GM18511 (cell line): ENCODE measurements at regions not wholly inside any gene's neighbourhood (a gene's known extent, or its start where the extent isn't known, plus 50 kb on each side); places are given as distances from the start of the nearest gene placed in this dataset.
"Not testable (repeated sequence)": the region's sequence is repeated elsewhere in the genome, so short reads cannot be mapped to it uniquely, and the experiment has no call there.

Experiments used
- ATAC-seq: cut with Tn5 transposase; IDR thresholded peaks from one replicate; pipeline ENCODE4 v1.9.1; 2021; ENCODE audit warnings: mild to moderate bottlenecking, moderate library complexity; ENCODE audit not compliant: unreplicated experiment

DNA sequence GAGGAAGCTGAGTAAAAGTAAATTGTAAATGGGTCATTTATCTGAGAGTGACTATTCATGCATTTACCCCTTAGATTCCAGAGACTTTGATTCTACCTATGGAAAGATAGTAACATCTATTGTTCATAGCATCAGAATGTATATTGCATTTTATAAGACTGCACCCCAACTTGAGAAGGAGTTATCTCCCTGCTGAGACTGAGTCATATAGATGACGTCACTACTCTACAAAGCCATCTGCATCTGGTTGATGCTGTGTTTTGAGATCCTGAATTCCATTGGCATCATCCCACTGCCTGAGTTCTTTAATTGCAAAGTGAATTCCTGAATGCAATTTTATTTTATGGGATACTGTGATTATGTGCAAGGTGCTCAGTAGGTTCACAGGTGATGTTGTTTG, 444.0 kb upstream of the SLC35B3 start:
- no peak for ATAC-seq

DNA sequence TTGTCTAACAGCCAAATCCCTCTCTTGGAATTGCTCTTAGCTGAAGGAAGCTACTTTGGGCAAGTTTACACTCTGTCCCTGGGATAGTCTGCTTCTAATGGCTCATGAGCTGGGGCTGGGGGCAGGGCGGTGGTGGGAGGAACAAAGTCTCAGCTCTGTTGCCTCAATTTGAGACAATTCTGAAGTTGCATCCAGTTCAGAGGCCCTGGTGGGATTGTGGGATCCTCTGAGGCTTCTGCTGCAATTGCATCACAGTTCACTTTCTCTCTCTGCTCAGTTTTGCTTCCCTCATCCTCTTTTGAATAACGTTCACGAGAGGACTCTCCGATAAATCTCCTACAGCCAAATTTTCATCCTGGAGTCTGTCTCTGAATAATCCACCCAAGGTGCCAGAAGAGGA, 440.6 kb upstream of the SLC35B3 start:
- ATAC-seq: no peak

DNA sequence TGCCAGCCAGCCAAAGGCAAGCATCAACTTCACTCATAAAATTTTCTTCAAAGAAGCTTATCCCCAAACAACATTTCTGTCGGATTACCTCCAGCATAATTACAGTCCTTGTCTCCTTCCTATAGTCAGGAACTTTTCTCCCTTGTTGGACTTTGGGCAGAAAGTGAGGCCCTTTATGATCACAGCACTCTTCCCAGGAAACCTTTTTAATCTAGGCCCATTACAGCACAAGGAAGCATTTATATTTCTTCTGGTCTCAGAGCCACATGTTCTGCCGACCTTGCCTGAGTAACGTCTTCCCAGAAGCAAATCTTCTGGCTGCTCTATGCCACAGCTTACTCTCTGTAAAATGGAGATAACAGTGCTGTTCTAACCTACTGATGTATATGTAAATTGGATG, 437.2 kb upstream of the SLC35B3 start:
- ATAC-seq: no peak

DNA sequence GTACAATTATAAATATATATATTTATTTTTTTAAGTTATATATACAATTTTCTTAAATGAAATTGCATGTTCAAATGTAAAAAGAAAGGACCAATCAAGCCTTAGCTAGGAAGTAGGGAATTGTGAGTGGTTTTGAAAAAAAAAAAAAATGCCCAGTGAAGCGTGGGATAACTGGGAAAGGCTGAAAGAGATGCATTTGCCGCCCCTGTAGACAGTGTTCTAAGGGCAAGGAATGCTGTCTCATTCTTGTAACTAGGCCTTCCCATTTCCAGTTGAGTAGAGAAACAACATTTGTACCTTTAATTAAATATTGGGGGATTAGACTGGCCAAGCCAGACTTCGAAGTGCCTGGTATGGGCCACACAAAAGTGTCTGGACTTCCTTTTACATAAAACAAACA, 430.1 kb upstream of the SLC35B3 start:
- no peak for ATAC-seq

DNA sequence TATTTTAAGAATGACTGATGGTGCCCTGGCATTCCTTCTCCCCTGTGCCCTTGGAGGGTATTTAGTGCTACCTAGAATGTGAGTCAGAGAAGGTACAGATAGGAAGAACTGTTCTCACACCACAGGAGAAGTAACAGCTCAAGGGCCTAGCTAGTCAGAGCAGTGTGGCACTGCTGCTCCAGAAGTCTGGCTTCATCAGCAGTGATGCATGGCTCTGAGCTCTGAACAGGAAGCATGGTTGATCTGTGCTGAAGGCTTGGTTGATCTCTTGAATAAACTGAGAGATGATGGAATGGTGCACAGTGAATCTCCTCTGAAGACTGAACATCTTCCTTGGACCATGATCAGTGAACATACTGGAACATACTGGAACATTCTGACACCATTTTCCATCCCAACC, 425.3 kb upstream of the SLC35B3 start:
- no peak for ATAC-seq

DNA sequence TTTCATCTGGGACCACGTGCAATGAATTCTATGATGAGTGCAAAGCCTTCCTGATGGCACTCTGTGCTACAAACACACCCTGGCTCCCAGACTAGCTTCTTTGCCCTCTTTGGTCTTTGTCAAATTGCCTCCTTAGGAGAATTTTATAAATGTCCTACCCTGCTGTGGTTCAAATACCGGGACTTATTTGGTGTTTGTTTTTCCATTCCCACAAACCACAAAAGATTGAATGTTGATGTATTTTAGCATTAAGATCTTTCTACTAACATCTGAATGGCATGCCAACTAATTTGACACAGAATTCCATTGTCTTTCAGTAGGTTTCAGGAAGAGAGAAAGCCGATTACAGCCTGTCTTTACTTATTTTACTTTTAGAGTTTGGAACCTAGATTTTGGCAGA, 424.2 kb upstream of the SLC35B3 start:
- ATAC-seq: no peak

DNA sequence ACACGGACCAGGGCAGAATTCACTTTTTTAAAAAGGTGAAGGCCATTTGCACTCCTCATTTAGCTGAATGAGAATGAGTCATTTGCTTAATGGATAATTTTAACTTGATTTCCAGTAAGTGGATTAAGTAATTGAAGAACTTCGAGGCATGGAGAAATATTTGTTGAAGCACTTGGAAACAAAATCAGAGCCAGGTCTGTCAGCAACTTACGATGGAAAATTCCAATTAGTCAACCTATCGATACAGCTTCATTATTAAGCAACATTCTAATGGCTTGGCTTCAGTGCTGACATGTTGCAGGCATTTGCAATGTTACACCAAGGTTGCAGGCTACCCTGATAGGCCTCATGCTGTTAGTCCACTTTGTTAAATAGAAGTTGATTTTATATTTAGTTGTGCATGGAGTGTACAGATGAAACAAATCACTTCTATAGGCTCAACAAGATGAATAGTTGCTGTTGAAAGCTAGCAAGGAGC, 423.5 kb upstream of the SLC35B3 start:
- no peak for ATAC-seq

DNA sequence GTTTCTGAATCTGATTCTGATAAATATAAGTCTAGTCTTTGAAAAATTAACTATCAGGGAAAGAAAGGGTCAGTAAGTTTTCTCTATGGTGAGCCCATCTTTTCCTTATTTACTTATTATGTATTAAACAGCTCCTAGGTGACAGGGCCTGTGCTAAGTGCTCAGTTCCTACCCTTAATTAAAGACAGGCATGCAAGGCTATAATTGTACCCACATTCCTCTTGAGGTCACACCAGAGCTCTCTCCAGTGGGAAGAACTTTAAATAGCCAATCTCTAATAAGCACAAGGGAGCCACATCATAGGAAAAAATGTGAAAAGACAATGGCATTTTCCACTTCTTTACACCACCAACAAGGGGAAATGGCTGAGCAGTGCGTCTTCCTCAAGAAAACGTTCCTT, 421.8 kb upstream of the SLC35B3 start:
- ATAC-seq: no peak

DNA sequence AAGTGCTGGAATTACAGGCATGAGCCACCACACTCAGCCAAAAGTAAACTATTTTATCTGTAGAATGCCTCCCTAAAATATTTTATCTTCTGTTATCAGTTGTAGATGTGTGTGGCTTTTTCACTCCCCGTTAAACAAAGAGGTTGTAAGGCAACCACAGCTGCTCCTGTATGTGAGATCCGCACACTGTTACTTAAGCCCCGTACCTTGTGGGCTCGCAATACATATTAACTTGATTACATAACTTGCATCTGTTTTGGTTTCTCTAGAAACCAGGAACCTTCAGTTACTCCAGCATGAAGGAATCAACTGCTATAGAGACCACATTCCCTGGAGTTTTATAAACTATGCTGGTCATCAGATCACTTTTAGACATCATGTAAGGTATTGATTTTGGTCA, 420.1 kb upstream of the SLC35B3 start:
- no peak for ATAC-seq

DNA sequence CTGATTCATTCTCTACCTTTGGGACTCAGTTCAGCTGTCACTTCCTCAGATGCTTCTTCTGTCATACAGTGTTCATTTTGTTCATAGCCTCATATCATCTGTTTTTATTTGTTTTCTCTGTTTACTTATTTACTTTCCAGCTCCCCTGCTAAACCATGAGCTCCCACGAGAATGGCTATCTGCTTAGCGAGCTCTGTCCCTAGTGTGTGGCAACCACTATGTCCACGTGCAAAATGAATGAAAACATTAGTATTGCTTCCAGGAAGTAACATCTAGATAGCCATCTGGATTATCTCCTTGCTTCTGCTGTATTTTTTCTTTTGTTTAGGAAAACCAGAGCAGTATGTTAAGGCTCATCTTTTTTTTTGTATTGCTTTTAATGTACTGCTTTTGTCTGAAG, 417.0 kb upstream of the SLC35B3 start:
- no peak for ATAC-seq

DNA sequence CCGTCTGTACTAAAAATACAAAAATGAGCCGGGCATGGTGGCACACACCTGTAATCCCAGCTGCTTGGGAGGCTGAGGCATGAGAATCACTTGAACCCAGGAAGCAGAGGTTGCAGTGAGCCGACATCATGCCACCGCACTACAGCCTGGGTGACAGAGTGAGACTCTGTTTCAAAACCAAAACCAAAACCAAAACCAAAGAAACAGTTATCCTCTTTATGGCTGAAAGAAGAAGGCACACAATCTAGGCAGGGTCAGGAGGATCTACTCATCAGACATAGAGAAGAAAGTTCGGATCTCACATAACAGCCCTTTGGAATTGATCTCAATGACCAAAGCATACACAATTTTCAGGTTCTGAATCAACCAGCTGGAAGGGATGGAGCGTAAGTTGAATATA, 411.3 kb upstream of the SLC35B3 start:
- ATAC-seq: not testable (repeated sequence)

DNA sequence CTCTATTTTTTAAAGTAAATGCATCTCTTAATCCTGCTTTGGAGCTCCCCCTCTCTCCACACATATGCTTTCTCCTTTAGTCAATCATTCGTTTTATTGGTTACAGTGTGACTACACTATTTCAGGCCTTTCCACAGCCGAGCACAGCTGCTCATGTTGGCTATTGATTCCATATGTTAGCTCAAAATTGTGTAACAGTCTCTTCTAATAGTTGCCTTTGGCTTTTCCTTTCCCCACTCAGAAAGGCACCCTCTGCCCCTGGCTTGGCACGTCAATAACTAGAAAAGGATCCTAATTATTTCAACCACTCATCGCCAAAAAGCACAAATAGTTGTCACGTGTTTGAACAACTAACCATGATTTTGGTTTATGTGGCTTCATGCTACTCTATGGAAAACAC, 410.3 kb upstream of the SLC35B3 start:
- ATAC-seq: no peak

DNA sequence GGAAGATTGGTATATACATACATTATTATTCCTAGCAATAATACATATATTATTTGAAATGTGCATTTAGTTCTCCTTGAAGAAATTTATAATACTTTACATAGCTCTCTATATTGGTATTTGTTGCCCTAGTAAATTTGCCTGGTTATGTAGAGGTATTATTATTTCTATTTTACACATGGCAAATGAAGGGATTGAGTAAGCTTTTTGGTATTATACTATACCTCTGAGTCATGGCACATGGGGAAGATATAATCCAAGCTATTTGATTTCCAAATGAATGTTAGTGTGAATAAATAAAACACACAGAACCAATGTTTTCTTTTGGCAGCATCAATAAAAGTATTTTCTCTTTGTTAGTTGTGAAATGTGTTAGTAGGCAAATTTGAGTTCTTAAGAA, 409.6 kb upstream of the SLC35B3 start:
- ATAC-seq: no peak

DNA sequence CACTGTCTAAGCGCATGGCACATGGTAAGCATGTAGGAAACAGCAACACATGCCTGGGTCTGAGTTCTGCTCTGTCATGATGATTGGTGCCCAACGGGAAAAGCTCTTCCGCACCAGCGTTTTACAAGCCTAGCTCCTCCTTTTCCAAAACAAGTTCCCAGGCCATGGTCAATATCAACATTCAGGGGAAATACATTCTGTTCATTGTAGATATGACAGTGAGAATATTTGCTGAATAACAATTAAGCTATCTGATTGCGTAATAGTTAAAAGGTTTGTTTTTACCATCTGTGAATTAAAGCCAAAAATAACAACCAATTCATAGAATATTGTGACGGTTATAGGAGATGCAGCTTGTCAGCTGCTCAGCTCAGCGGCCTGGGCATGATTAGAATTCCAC, 404.3 kb upstream of the SLC35B3 start:
- ATAC-seq: no peak

DNA sequence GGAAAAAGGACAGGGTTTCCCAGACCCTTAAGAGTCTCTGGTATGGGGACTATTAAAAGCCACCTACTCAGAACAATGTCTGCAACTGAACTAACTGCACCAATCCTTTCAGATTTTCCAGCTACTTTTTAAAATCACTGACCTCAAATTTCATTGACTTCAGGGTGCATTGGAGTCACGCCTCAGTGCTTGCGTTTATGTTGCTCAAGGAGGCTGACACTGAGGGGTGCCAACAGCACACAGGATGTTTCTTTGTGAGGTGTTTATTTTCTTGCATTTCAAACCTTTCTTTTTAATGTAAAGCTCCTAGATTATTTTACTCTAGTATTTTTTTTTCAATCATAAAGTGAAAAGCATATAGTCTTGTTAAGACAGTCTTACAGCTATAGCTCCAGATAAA, 402.0 kb upstream of the SLC35B3 start:
- ATAC-seq: no peak

DNA sequence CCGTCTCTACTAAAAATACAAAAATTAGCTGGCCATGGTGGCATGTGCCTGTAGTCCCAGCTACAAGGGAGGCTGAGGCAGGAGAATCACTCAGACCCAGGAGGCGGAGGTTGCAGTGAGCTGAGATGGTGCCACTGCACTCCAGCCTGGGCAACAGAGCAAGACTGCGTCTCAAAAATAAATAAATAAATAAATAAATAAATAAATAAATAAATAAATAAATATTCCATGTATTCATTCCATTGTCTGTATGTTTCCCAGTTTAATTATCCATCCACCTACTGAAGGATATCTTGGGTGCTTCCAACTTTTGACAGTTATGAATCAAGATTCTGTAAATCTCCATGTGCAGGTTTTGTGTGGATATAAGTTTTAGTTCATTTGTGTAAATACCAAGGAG, 397.4 kb upstream of the SLC35B3 start:
- not testable (repeated sequence) for ATAC-seq

DNA sequence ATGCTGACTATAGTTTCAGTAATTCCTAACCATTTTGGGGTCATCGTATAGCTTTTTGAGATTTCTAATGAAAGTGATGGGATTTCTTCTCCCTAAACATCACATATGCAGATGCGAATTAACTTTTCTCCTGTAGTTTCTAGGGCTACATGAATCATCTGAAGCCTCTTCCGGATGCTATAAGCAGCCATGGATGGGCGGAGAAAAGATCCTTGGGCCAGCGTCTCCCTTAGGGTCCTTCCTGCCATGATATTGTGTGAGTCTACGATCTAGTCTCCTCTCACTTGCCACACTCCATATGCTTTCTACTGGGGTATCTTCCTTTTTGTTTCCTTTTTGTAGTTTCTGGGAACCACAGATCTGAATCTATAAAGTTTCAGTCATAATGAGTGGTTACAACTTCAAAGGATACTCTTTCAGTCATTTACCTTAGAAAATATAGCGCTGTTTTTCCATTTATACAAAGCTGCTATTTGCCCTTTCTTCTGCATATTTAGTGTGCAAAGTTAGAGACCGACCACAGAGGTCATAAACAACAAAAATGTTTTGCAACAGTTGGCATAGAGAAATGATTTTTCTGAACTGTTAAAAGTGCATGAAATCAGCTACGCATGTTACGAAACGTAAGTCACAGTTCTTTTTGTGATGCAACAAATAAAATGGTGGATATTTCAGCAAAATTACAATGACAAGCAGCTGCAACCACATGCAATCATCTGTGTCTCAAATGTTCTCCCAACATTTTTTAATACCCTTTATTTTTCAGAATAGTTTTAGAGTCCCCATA, 396.2 kb upstream of the SLC35B3 start:
- no peak for ATAC-seq

DNA sequence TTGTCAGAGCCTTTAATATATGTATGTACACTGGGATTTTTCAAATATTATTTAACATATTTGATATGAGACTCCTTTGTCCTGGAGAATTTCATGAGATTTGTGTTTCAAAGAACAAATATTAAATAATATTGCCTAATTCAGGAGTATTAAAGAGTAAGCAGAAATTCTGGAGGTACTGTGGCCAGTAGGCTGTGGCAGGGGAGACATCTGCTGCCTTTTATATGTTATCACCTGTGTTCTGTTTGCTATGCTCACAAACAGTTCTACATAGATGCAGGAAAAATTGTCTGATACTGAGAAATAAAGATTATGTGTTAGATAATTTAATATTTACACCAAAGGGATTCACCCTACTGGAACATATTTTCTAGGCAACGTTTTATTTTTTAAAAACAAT, 395.4 kb upstream of the SLC35B3 start:
- ATAC-seq: no peak

DNA sequence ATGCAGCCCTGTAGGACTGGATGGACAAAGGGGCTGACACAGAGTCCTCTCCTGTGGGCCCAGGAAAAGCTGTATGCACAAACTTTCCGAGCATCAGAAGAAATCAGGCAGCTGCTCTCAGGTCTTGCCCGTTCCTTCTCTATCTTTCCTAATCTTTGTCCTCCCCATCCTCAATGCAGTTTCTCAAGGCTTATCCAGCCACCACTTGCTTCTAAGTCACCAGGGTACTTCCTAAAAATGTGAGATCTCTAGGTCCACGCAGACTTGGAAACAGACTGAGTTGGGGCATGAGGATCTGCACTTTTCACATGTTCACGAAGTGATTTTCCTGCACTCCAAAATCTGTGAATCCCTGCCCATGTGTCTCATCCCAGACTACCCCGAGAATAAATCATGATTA, 394.5 kb upstream of the SLC35B3 start:
- no peak for ATAC-seq

DNA sequence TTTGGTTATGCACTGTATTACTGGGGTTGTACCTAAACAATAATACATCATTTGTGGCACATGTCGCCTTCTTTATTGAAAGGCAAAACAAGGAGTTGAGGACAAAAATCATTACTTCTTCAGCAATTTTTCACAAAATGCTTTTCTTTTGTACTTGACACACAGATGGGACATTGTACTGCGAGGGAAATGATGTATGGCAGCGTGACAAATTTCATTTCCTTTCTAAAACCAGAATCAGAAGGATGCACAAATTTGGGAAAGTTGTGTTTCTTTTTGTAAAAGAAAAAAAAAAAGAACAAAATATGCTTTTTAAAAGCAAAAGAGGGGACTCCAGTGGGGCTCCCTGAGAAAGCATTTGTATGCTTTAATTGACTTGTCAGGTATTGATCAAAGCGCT, 394.0 kb upstream of the SLC35B3 start:
- ATAC-seq: no peak

DNA sequence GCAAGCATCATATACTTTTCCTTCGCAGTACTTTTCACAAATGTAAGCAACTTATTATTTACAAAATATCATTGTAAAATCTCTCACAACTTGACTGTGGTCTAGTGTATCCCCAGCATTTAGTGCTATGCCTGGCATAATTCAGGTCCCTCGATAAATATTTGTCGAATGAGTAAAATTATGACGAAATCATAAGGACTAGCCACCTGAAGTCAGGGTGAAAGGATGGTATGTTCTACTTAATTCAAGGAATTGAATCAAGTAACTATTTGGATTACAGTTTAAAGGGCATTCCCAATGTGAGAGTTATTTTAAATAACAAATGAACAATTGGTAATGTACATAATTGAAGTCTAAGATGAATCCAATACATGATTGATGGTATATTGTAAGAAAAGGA, 393.0 kb upstream of the SLC35B3 start:
- no peak for ATAC-seq

DNA sequence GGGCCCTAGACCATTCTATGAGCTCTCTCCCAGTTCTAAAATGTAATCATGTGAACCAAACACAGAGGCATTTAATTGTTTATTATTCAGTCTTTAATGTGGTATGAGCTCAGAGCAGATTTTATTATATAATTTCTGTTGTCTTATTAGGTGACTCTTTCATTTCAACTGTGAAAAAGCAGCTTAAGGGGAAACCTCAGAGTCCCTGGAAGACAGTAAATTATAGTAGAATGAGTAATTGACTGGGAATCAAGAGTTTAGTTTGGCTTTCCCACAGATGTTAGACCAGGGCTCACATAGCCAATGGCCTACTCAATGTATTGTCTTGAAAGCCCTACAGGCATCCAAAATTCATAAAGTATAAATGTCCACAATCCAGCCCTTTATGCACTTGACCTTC, 390.4 kb upstream of the SLC35B3 start:
- no peak for ATAC-seq

DNA sequence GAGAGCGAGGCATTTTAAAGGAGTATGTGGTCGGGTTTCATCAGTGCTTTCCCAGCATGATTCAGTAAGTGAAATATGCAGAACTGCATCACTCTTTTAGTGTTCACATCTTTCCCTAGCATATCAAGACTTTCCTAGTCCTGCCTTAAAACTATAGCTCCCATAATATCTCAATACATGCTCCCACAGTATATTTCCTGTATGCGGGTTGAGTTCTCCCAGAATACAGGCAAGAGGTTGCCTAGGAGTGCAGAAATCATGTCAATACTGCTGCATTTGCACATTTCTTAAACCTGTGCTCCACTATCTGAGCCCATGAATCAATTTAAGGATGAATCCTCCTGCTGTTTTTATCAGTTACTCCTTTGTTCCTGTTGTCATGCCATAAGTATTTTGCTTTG, 386.6 kb upstream of the SLC35B3 start:
- no peak for ATAC-seq
